Lung (tissue), 11 donors: ENCODE measurements at regions not wholly inside any gene's neighbourhood (a gene's known extent, or its start where the extent isn't known, plus 50 kb on each side); places are given as distances from the start of the nearest gene placed in this dataset.

Experiments used
- ATAC-seq: fragments of 200-7000 bp; cut with Tn5 transposase; one replicate; pipeline ENCODE4 v1.9.1; 2020; ENCODE audit warnings: moderate number of reproducible peaks; ENCODE audit not compliant: insufficient read depth, low FRiP score
- DNase-seq, 3 donors: peaks; one replicate each; pipeline ENCODE4 v3.0.0-alpha.2; 2013 to 2017
- H3K27ac ChIP-seq, 2 donors: one replicate each; pipeline ENCODE4 v1.5.1; 2013; ENCODE audit warnings: mild to moderate bottlenecking in 2 of 2, moderate library complexity in 2 of 2, control low read depth in 1 of 2, inconsistent platforms in 1 of 2, low read depth in 1 of 2, low read length in 1 of 2
- H3K27me3 ChIP-seq, 3 donors: one replicate each; pipeline ENCODE4 v1.5.1; 2013; ENCODE audit warnings: low read length in 2 of 3; ENCODE audit not compliant: control insufficient read depth in 3 of 3, insufficient read depth in 3 of 3
- H3K36me3 ChIP-seq, 4 donors: one replicate each; pipeline ENCODE4 v1.5.1; 2013; ENCODE audit warnings: low read length in 4 of 4, mild to moderate bottlenecking in 1 of 4, moderate library complexity in 1 of 4; ENCODE audit not compliant: control insufficient read depth in 4 of 4, insufficient read depth in 4 of 4
- H3K4me1 ChIP-seq, 5 donors: one replicate each; pipeline ENCODE4 v1.5.1; 2013; ENCODE audit warnings: low read length in 5 of 5, mild to moderate bottlenecking in 2 of 5, moderate library complexity in 1 of 5; ENCODE audit not compliant: control insufficient read depth in 5 of 5, insufficient read depth in 5 of 5
- H3K4me3 ChIP-seq: one replicate; pipeline ENCODE4 v1.5.1; 2013; ENCODE audit warnings: mild to moderate bottlenecking, control low read depth, moderate library complexity
- H3K9ac ChIP-seq, 2 donors: one replicate each; pipeline ENCODE4 v1.5.1; 2013; ENCODE audit warnings: low read length in 2 of 2, control low read depth in 1 of 2; ENCODE audit not compliant: insufficient read depth in 1 of 2
- H3K9me3 ChIP-seq, 4 donors: one replicate each; pipeline ENCODE4 v1.5.1; 2013; ENCODE audit warnings: low read length in 3 of 4, mild to moderate bottlenecking in 1 of 4, moderate library complexity in 1 of 4; ENCODE audit not compliant: control insufficient read depth in 4 of 4, insufficient read depth in 3 of 4
- CTCF ChIP-seq: IDR thresholded peaks from 2 replicates; pipeline ENCODE4 v1.5.1; 2012; ENCODE audit warnings: mild to moderate bottlenecking; ENCODE audit errors: control extremely low read depth, extremely low read depth
- WGBS, 2 donors: extraction: QIAGEN DNeasy Blood & Tissue Kit; methylation state at CpG; one replicate each; pipeline ENCODE4 v1.1.7; 2013; 5-methylcytosine and 5-hydroxymethylcytosine counted together
- donor health status: control.
- donor health status: control.
- donor health status: Bipolar disorder and iron deficiency.
- donor health status: healthy.
- donor health status: DM: yes; HTN: yes; CAD: no.

DNA sequence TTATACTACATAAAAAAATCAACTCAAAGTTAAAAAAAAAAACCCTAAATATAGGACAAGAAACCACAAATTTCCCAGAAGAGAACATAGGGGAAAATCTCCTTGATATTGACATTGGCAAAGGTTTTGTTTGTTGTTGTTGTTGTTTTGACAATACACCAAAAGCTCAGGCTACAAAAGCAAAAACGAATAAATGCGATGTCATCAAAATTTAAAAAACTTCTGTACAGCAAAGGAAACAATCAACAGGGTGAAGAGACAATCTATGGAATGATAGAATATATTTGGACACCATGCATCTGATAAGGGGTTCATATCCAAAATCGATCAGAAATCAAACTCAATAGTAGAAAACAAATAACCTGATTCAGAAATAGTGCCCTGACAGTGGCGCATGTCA lies 65.0 kb upstream of the L3MBTL4 start:
- DNase-seq (no peak), ATAC-seq (no peak)
- Histone ChIP-seq H3K27me3 (no peaks in the 10 kb centered on the region), H3K27ac (no peak overlapping the region), H3K9me3 (no peaks in the 10 kb centered on the region), H3K4me3 (no peak overlapping the region), H3K36me3 (no peaks in the 10 kb centered on the region), H3K4me1 (no peaks in the 10 kb centered on the region), H3K9ac (no peak overlapping the region)
- TF ChIP-seq CTCF: no peak
- 90 to 92% methylated on average over 4 of the region's 4 CpGs for WGBS, 2 donors

GRCh38 chr18:6482198-6482977 lies 67.7 kb upstream of the L3MBTL4 start:
- ATAC-seq: peak; percentile 97
- Histone ChIP-seq H3K4me3 (no peak overlapping the region), H3K27ac (no peak overlapping the region), H3K9ac (no peak overlapping the region), H3K36me3 (no peaks in the 10 kb centered on the region), H3K9me3 (no peaks in the 10 kb centered on the region), H3K4me1 (no peaks in the 10 kb centered on the region), H3K27me3 (no peaks in the 10 kb centered on the region)
- peak; percentile 84 to 90 (median 84) for DNase-seq
- 15 to 20% methylated on average over 15 of the region's 15 CpGs for WGBS, 2 donors
- peak; percentile 48 for TF ChIP-seq CTCF

DNA sequence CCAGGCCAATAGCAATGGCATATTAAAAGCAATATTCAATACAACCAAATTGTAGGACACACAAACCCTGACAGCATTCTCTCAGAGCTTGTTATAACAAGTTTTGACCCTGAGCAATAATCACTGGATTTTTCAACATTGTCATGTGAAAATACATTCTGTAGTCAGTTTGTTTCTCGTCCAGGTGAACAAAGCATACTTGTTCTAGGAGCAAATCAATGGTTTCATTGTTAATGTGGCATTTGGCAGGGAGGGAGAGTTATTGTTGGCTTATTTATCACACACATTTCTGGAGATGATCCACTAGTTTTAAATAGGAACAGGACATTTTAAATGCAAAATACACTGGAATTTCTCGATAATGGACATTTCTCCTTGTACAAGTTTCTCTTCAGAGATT lies 69.9 kb upstream of the L3MBTL4 start:
- no peak for TF ChIP-seq CTCF
- ATAC-seq (no peak), DNase-seq (no peak)
- Histone ChIP-seq H3K27ac (no peak overlapping the region), H3K4me3 (no peak overlapping the region), H3K27me3 (no peaks in the 10 kb centered on the region), H3K4me1 (no peaks in the 10 kb centered on the region), H3K9ac (no peak overlapping the region), H3K9me3 (no peaks in the 10 kb centered on the region), H3K36me3 (no peaks in the 10 kb centered on the region)
- 77 to 83% methylated on average over 2 of the region's 2 CpGs for WGBS, 2 donors

DNA sequence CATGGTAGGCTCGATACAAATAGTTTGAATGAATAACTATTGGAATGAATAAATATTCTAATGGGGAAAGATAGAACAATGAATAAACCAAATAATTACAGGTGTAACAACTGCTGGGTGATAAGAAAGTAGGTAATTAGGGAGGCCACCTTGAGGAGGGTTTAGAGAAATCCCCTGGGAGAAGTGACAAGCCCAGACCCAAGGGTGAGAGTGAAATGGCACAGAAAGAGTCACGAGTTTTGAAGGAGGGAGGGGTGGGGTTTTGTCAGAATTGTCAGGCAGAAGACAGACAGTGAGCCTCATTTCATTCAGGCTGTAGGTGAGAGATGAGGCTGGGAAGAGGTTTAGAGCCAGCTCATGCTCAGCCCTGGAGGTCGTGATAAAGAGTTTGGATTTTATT lies 71.6 kb upstream of the L3MBTL4 start:
- WGBS, 2 donors: 47 to 68% methylated on average over 3 of the region's 3 CpGs
- no peak overlapping the region for H3K4me3 ChIP-seq
- no peak overlapping the region for H3K27ac ChIP-seq
- no peak for DNase-seq
- ATAC-seq: no peak
- H3K9me3 ChIP-seq: no peaks in the 10 kb centered on the region
- H3K9ac ChIP-seq: no peak overlapping the region
- no peaks in the 10 kb centered on the region for H3K27me3 ChIP-seq
- TF ChIP-seq CTCF: no peak
- no peaks in the 10 kb centered on the region for H3K4me1 ChIP-seq
- no peaks in the 10 kb centered on the region for H3K36me3 ChIP-seq
